HG03558 (cell line): ENCODE measurements at regions not wholly inside any gene's neighbourhood (a gene's known extent, or its start where the extent isn't known, plus 50 kb on each side); places are given as distances from the start of the nearest gene placed in this dataset.

Source experiments
- ATAC-seq: cut with Tn5 transposase; IDR thresholded peaks from one replicate; pipeline ENCODE4 v1.9.1; 2021; ENCODE audit warnings: moderate number of reproducible peaks; ENCODE audit not compliant: unreplicated experiment; ENCODE audit errors: extremely low read depth

- ATAC-seq: no peak
These were observed 79.4 kb upstream of the IFNE start for GRCh38 chr9:21561502-21561901.

- ATAC-seq: no peak
These were observed 82.1 kb upstream of the IFNE start for GRCh38 chr9:21564175-21564574.

GRCh38 chr9:21565155-21565554, 83.0 kb upstream of the IFNE start:
- ATAC-seq: no peak

GRCh38 chr9:21567926-21568325, 85.8 kb upstream of the IFNE start:
- no peak for ATAC-seq

GRCh38 chr9:21568484-21568883, 86.4 kb upstream of the IFNE start:
- ATAC-seq: no peak

GRCh38 chr9:21569721-21570120, 87.6 kb upstream of the IFNE start:
- ATAC-seq: no peak

GRCh38 chr9:21570643-21571275, 88.6 kb upstream of the IFNE start:
- ATAC-seq: no peak

GRCh38 chr9:21574261-21574660, 92.1 kb upstream of the IFNE start:
- ATAC-seq: no peak

GRCh38 chr9:21576331-21577189, 94.4 kb upstream of the IFNE start:
- ATAC-seq: no peak

- no peak for ATAC-seq
These were observed 97.1 kb upstream of the IFNE start for GRCh38 chr9:21579247-21579671.

- ATAC-seq: no peak
These were observed 97.6 kb upstream of the IFNE start for GRCh38 chr9:21579743-21580142.

- ATAC-seq: no peak
These were observed 98.7 kb upstream of the IFNE start for GRCh38 chr9:21580636-21581378.

- ATAC-seq: no peak
These were observed 101.7 kb upstream of the IFNE start for GRCh38 chr9:21583628-21584377.

- ATAC-seq: no peak
These were observed 102.8 kb upstream of the IFNE start for GRCh38 chr9:21584890-21585289.

- no peak for ATAC-seq
These were observed 103.9 kb upstream of the IFNE start for GRCh38 chr9:21585756-21586752.

- no peak for ATAC-seq
These were observed 107.4 kb upstream of the IFNE start for GRCh38 chr9:21589344-21590056.

- ATAC-seq: no peak
These were observed 108.2 kb upstream of the IFNE start for GRCh38 chr9:21590058-21590996.
